Suprapubic skin (tissue), 4 donors: ENCODE measurements at regions not wholly inside any gene's neighbourhood (a gene's known extent, or its start where the extent isn't known, plus 50 kb on each side); places are given as distances from the start of the nearest gene placed in this dataset.

Experiments used
- DNase-seq, 2 donors: peaks; one replicate each; pipeline ENCODE4 v3.0.0-alpha.2; 2019; ENCODE audit warnings: low spot score in 2 of 2
- H3K27ac ChIP-seq: fragments of 200-600 bp; sonication (generic); one replicate; pipeline ENCODE4 v1.5.1; 2019
- H3K27me3 ChIP-seq: fragments of 200-600 bp; sonication (generic); one replicate; pipeline ENCODE4 v1.5.1; 2019
- H3K36me3 ChIP-seq: fragments of 200-600 bp; sonication (generic); one replicate; pipeline ENCODE4 v1.5.1; 2019
- H3K4me1 ChIP-seq: fragments of 200-600 bp; sonication (generic); one replicate; pipeline ENCODE4 v1.5.1; 2019
- H3K4me3 ChIP-seq: fragments of 200-600 bp; sonication (generic); one replicate; pipeline ENCODE4 v1.5.1; 2019; ENCODE audit warnings: mild to moderate bottlenecking
- H3K9me3 ChIP-seq: fragments of 200-600 bp; sonication (generic); one replicate; pipeline ENCODE4 v1.5.1; 2019
- CTCF ChIP-seq, 2 donors: fragments of 200-600 bp in 1 of 2; fragments of 450-650 bp in 1 of 2; sonication (generic) in 1 of 2; IDR thresholded peaks; one replicate each; pipeline ENCODE4 v1.5.1; 2016 to 2019; ENCODE audit warnings: antibody characterized with exemption in 2 of 2, mild to moderate bottlenecking in 1 of 2, moderate library complexity in 1 of 2
- EP300 ChIP-seq: sonication (generic); formaldehyde crosslinking; IDR thresholded peaks from one replicate; pipeline ENCODE4 v1.6.1; 2017; ENCODE audit warnings: antibody characterized with exemption
- POLR2A ChIP-seq, 2 donors: fragments of 450-650 bp; IDR thresholded peaks; one replicate each; pipeline ENCODE4 v1.6.1; 2017; ENCODE audit warnings: antibody characterized with exemption in 2 of 2, mild to moderate bottlenecking in 2 of 2, moderate library complexity in 2 of 2
- POLR2AphosphoS5 ChIP-seq, 3 donors: sonication (generic); formaldehyde crosslinking; IDR thresholded peaks; one replicate each; pipeline ENCODE4 v1.6.1; 2017; ENCODE audit warnings: antibody characterized with exemption in 3 of 3
- whole genome bisulfite sequencing: methylation state at CpG from one replicate; pipeline ENCODE4 v1.1.5; 2018; 5-methylcytosine and 5-hydroxymethylcytosine counted together

- no peak overlapping the region for H3K4me3 ChIP-seq
- no peaks in the 10 kb centered on the region for H3K27me3 ChIP-seq
- H3K36me3 ChIP-seq: no peaks in the 10 kb centered on the region
- no peak for TF ChIP-seq EP300
- no peak for TF ChIP-seq POLR2AphosphoS5 (IDR thresholded peaks at IDR 0.05)
- no peak for TF ChIP-seq CTCF (IDR thresholded peaks at IDR 0.05)
- no peak for TF ChIP-seq POLR2A (IDR thresholded peaks at IDR 0.05)
- peaks cover 13% of the 10 kb centered on the region for H3K4me1 ChIP-seq
- 73% methylated on average over 4 of the region's 4 CpGs for WGBS
- DNase-seq: no peak
- no peaks in the 10 kb centered on the region for H3K9me3 ChIP-seq
- no peak overlapping the region for H3K27ac ChIP-seq
These were observed 364.5 kb upstream of the XYLT1 start for GRCh38 chr16:17835118-17835876.

DNA sequence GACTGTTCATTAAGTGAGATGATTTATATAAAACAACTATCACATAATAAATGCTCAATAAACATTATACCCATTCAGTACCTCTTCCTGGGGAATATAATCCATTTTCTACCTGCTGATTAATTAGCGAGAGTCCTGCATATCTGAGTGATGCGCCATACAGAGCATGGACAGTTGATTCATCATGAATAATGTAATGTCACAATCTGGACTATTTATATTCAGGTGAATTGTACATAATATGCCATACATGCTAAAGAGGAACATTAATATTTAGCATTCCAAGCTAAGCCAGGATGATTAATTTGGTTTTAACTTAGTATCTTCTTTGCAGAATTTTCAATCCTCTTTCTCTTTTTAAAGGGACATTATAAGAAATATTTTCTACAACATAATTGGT is 362.0 kb upstream of the XYLT1 start:
- TF ChIP-seq POLR2A (IDR thresholded peaks at IDR 0.05) (no peak), EP300 (no peak), CTCF (IDR thresholded peaks at IDR 0.05) (no peak), POLR2AphosphoS5 (IDR thresholded peaks at IDR 0.05) (no peak)
- H3K4me1 ChIP-seq: peaks cover 12% of the 10 kb centered on the region
- no peak overlapping the region for H3K27ac ChIP-seq
- WGBS: 90% methylated on average over 2 of the region's 2 CpGs
- H3K36me3 ChIP-seq: no peaks in the 10 kb centered on the region
- H3K9me3 ChIP-seq: no peaks in the 10 kb centered on the region
- DNase-seq: no peak
- H3K27me3 ChIP-seq: no peaks in the 10 kb centered on the region
- H3K4me3 ChIP-seq: no peak overlapping the region

DNA sequence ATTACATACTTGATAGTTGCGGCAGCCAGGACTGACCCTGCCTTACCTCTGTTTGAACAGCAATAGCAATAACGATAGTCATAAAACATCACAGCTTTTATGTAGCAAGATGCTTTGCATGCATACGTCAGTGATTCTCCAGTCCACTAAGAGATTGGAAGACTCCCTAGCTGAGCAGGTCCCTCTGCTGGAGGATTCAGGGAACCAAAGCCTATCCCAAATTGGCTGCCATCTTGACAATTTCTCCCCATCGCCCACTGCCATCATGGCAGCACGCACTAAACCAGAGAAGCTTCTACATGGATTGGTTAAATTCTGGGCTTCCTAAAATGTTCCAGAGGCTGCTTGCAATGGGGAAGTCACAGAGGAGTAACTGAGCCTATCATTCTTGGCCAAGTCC is 360.6 kb upstream of the XYLT1 start:
- DNase-seq: no peak
- H3K4me1 ChIP-seq: peaks cover 11% of the 10 kb centered on the region
- H3K27me3 ChIP-seq: no peaks in the 10 kb centered on the region
- no peaks in the 10 kb centered on the region for H3K36me3 ChIP-seq
- WGBS: 77% methylated on average over 5 of the region's 5 CpGs
- H3K4me3 ChIP-seq: no peak overlapping the region
- no peak overlapping the region for H3K27ac ChIP-seq
- no peak for TF ChIP-seq POLR2A (IDR thresholded peaks at IDR 0.05)
- TF ChIP-seq CTCF (IDR thresholded peaks at IDR 0.05): peak in 1 of 2 donors; percentile 7
- no peaks in the 10 kb centered on the region for H3K9me3 ChIP-seq

GRCh38 chr16:17830651-17831050 is 359.9 kb upstream of the XYLT1 start:
- Histone ChIP-seq H3K4me3 (no peak overlapping the region), H3K36me3 (no peaks in the 10 kb centered on the region), H3K4me1 (peaks cover 9% of the 10 kb centered on the region), H3K9me3 (no peaks in the 10 kb centered on the region), H3K27me3 (no peaks in the 10 kb centered on the region), H3K27ac (no peak overlapping the region)
- TF ChIP-seq POLR2AphosphoS5 (IDR thresholded peaks at IDR 0.05): no peak
- no peak for TF ChIP-seq CTCF (IDR thresholded peaks at IDR 0.05)
- TF ChIP-seq POLR2A (IDR thresholded peaks at IDR 0.05): no peak
- no peak for TF ChIP-seq EP300
- no peak for DNase-seq
- 53% methylated on average over 2 of the region's 2 CpGs for WGBS

- TF ChIP-seq POLR2A (IDR thresholded peaks at IDR 0.05) (no peak), EP300 (no peak), CTCF (IDR thresholded peaks at IDR 0.05) (no peak), POLR2AphosphoS5 (IDR thresholded peaks at IDR 0.05) (no peak)
- H3K27me3 ChIP-seq: no peaks in the 10 kb centered on the region
- WGBS: 66% methylated on average over 3 of the region's 3 CpGs
- H3K27ac ChIP-seq: no peak overlapping the region
- no peak for DNase-seq
- H3K4me3 ChIP-seq: no peak overlapping the region
- H3K9me3 ChIP-seq: no peaks in the 10 kb centered on the region
- peaks cover 9% of the 10 kb centered on the region for H3K4me1 ChIP-seq
- H3K36me3 ChIP-seq: no peaks in the 10 kb centered on the region
These were observed 359.1 kb upstream of the XYLT1 start for GRCh38 chr16:17829811-17830210.
